Psoas muscle (tissue), 7 donors: ENCODE measurements at regions not wholly inside any gene's neighbourhood (a gene's known extent, or its start where the extent isn't known, plus 50 kb on each side); places are given as distances from the start of the nearest gene placed in this dataset.

Experiments used
- ATAC-seq, 4 donors: fragments of 200-7000 bp; cut with Tn5 transposase; one replicate each; pipeline ENCODE4 v1.9.1; 2020; ENCODE audit warnings: moderate library complexity in 3 of 4, mild to moderate bottlenecking in 2 of 4
- DNase-seq, 2 donors: peaks; one replicate each; pipeline ENCODE4 v3.0.0-alpha.2; 2020
- H3K27ac ChIP-seq: fragments of 200-600 bp; one replicate; pipeline ENCODE4 v1.8.0; 2022
- H3K27me3 ChIP-seq, 3 donors: fragments of 200-600 bp in 1 of 3; one replicate each; pipeline versions ENCODE4 v1.6.1 to v1.8.0; 2013 to 2022; ENCODE audit warnings: low read length in 2 of 3, mild to moderate bottlenecking in 2 of 3, moderate library complexity in 1 of 3; ENCODE audit not compliant: insufficient read depth in 3 of 3
- H3K36me3 ChIP-seq, 2 donors: fragments of 200-600 bp in 1 of 2; one replicate each; pipeline versions ENCODE4 v1.6.1 to v1.8.0; 2013 to 2022; ENCODE audit warnings: low read depth in 1 of 2, mild to moderate bottlenecking in 1 of 2, moderate library complexity in 1 of 2; ENCODE audit not compliant: insufficient read depth in 1 of 2
- H3K4me1 ChIP-seq: fragments of 200-600 bp; one replicate; pipeline ENCODE4 v1.8.0; 2022
- H3K4me3 ChIP-seq: fragments of 200-600 bp; one replicate; pipeline ENCODE4 v1.8.0; 2022; ENCODE audit warnings: mild to moderate bottlenecking
- H3K9me3 ChIP-seq: fragments of 200-600 bp; one replicate; pipeline ENCODE4 v1.8.0; 2022
- WGBS, 3 donors: extraction: QIAGEN DNeasy Blood & Tissue Kit; methylation state at CpG; one replicate each; pipeline versions ENCODE4 v1.1.6 to v1.1.7; 2013; 5-methylcytosine and 5-hydroxymethylcytosine counted together
- intact Hi-C, 2 donors: fragments of 100-400 bp; cut with DNase I; formaldehyde crosslinking; loops; one replicate each; pipeline versions ENCODE4 v1.11.0 to v1.14.2; 2022
- TF ChIP-seq, protein P1 (sequence below): fragments of 200-600 bp; IDR thresholded peaks from one replicate; pipeline ENCODE4 v1.8.0; 2022; ENCODE audit warnings: antibody characterized with exemption
- donor health status: healthy with polysubstance abuse.
- donor health status: DM: no; HTN: no; CAD: no; lungs with moderate emphysema.
- donor health status: Bipolar disorder and iron deficiency.
- donor health status: healthy.
- donor health status: DM: yes; HTN: yes; CAD: no.
- donor health status: DM: no; HTN: no; CAD: no.
- donor health status: DM: yes; HTN: yes; CAD: no.

DNA sequence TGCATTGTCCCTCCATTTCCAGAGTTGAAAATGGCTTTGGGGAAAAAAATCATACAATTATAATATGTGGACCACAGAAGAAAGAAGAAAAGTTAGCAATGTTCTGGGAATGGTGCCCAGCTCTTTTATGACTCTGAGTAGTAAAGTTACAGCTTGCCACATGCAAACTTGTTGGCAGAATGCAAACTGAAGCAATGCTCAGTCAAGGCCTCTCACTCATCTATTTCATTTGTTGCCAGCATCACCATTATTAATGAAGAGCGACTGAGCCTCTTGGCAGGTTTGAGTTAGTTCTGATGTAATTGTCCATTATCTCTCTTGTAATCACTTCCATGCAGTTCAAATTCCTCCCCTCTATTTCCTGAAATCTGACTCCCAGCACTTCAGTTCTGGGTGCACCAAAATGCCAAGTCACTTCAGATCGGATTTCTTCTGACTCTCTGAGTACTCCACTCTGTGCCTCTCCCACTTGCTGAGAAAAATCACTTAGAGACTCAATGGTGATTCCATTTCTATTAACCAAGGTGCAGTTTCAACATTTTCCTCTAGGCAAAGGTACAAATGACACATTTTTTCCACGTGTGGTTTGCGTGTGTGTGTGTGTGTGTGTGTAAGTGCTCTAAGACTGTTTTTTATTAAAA lies 154.4 kb upstream of the STMND1 start:
- Histone ChIP-seq H3K27ac (peak overlapping the region; percentile 72), H3K36me3 (no peaks in the 10 kb centered on the region), H3K9me3 (no peaks in the 10 kb centered on the region), H3K4me1 (peaks cover 17% of the 10 kb centered on the region), H3K27me3 (no peaks in the 10 kb centered on the region), H3K4me3 (no peak overlapping the region)
- DNase-seq (no peak), ATAC-seq (peak; percentile 93 to 96 (median 96))
- TF ChIP-seq, protein P1, sequence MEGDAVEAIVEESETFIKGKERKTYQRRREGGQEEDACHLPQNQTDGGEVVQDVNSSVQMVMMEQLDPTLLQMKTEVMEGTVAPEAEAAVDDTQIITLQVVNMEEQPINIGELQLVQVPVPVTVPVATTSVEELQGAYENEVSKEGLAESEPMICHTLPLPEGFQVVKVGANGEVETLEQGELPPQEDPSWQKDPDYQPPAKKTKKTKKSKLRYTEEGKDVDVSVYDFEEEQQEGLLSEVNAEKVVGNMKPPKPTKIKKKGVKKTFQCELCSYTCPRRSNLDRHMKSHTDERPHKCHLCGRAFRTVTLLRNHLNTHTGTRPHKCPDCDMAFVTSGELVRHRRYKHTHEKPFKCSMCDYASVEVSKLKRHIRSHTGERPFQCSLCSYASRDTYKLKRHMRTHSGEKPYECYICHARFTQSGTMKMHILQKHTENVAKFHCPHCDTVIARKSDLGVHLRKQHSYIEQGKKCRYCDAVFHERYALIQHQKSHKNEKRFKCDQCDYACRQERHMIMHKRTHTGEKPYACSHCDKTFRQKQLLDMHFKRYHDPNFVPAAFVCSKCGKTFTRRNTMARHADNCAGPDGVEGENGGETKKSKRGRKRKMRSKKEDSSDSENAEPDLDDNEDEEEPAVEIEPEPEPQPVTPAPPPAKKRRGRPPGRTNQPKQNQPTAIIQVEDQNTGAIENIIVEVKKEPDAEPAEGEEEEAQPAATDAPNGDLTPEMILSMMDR: no peak
- WGBS, 3 donors: 9 to 15% (median 13%) methylated on average over 4 of the region's 4 CpGs
- intact Hi-C loops: loop anchor here in 1 of 2 donors (5.0 kb wide), 1 partner anchor 110 kb away; no protein-coding TSS in a partner anchor

DNA sequence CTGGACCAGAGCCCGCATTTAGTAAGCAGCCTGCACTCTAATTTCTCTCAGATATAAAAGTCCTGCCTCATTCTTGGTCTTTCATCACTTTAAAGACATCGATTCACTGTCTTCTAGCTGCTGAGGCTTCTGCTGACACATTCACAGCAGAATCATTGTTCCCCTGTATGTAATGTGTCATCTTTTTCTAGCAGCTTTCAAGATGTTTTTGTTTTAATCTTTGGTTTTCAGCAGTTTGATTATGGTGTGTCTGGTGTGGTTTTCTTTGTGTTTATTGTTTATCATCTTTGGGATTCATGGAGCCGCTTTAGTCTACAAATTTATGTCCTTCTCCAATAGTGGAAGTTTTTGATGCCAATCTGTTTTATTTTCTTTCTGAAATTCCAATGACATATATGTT lies 157.3 kb upstream of the STMND1 start:
- 88 to 95% (median 93%) methylated on average over 3 of the region's 3 CpGs for WGBS, 3 donors
- ATAC-seq: no peak

DNA sequence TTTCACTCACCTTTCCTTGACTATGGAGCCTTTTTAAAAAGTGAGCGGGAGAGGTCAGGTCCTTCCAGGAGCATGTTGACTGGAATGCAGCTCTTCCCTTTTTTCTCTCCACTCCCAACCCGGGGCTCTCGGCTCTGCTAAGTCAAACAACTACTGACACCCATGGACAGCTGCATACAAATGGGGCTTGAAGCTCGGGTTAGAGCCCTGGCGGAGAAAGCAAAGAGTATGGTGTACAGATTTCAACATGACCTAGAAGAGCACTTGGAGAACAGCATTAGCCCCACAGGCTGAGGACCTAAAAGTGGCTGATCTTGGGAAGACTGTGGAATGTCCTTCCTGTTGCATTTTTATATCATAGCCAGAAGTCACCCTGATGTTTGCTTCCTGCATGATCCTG lies 162.0 kb upstream of the STMND1 start:
- TF ChIP-seq, protein P1: no peak
- DNase-seq (no peak), ATAC-seq (no peak)
- H3K27ac ChIP-seq: no peak overlapping the region
- H3K4me1 ChIP-seq: no peaks in the 10 kb centered on the region
- H3K4me3 ChIP-seq: no peak overlapping the region
- intact Hi-C loops: no loop called here
- no peaks in the 10 kb centered on the region for H3K9me3 ChIP-seq
- peaks cover 0 to 5% (median 0%) of the 10 kb centered on the region in 3 donors for H3K27me3 ChIP-seq
- H3K36me3 ChIP-seq: no peaks in the 10 kb centered on the region
- 39 to 50% (median 44%) methylated on average over 5 of the region's 5 CpGs for WGBS, 3 donors

More for the DNA sequence above, 157.3 kb upstream of the STMND1 start:
- peaks cover 17% of the 10 kb centered on the region for H3K4me1 ChIP-seq
- no peak overlapping the region for H3K4me3 ChIP-seq
- no peaks in the 10 kb centered on the region for H3K36me3 ChIP-seq
- DNase-seq: no peak
- no peaks in the 10 kb centered on the region for H3K9me3 ChIP-seq
- intact Hi-C loops: no loop called here
- H3K27ac ChIP-seq: no peak overlapping the region
- peaks cover 0 to 5% (median 0%) of the 10 kb centered on the region in 3 donors for H3K27me3 ChIP-seq
- TF ChIP-seq, protein P1: no peak

DNA sequence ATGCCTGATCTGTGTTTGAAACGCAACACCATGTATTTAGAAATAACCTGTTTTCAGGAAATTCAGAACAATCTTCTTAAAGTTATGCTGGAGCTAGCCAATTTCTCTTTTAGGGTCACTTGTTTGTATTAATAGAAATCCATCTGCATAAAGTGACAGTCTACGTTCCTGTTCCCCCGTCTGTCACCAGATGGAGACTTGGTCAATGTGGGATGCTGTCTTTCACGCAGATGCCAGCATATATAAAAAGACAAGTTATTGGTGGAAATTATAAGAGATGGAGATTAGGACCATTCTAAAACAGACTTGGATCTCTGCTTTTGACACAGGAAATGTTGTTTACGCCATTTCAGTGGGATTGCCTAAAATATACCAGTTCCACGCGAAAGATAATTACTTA lies 162.5 kb upstream of the STMND1 start:
- DNase-seq (no peak), ATAC-seq (no peak)
- Histone ChIP-seq H3K36me3 (no peaks in the 10 kb centered on the region), H3K27me3 (peaks cover 0 to 5% (median 0%) of the 10 kb centered on the region in 3 donors), H3K27ac (no peak overlapping the region), H3K4me1 (no peaks in the 10 kb centered on the region), H3K9me3 (no peaks in the 10 kb centered on the region), H3K4me3 (no peak overlapping the region)
- TF ChIP-seq, protein P1: no peak
- intact Hi-C loops: no loop called here
- 73 to 87% (median 79%) methylated on average over 7 of the region's 7 CpGs for WGBS, 3 donors

DNA sequence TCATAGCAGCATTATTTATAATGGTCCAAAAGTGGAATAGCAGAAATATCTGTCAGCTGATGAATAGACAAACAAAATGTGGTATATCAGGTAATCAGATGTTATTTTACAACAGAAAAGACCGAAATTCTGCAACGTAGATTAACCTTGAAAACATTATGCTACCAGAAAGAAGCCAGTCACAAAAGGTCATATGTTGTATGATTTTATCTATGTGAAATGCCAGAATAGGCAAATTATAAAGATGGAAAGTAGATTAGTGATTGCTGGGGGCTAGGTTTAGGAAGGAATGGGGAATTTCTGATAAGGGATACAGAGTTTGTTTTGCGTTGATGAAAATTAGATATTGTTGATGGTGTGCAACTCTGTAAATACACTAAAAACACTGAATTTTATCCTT lies 165.0 kb upstream of the STMND1 start:
- no peak for ATAC-seq
- H3K9me3 ChIP-seq: no peaks in the 10 kb centered on the region
- H3K27ac ChIP-seq: no peak overlapping the region
- no peak overlapping the region for H3K4me3 ChIP-seq
- peaks cover 0 to 5% (median 1%) of the 10 kb centered on the region in 3 donors for H3K27me3 ChIP-seq
- TF ChIP-seq, protein P1: no peak
- H3K4me1 ChIP-seq: no peaks in the 10 kb centered on the region
- no peak for DNase-seq
- WGBS, 3 donors: 89 to 93% (median 92%) methylated on average over 3 of the region's 3 CpGs
- intact Hi-C loops: no loop called here
- H3K36me3 ChIP-seq: no peaks in the 10 kb centered on the region
